Endothelial cell (in vitro differentiated cells): ENCODE measurements at regions not wholly inside any gene's neighbourhood (a gene's known extent, or its start where the extent isn't known, plus 50 kb on each side); places are given as distances from the start of the nearest gene placed in this dataset.

Experiments used
- DNase-seq: peaks from one replicate; pipeline ENCODE4 v3.0.0; 2021; ENCODE audit warnings: low spot score
- H3K27ac Mint-ChIP-seq: one replicate; pipeline ENCODE4 v1.8.0; 2021; ENCODE audit warnings: mixed read lengths, inconsistent platforms; ENCODE audit not compliant: unreplicated experiment
- H3K27me3 Mint-ChIP-seq: one replicate; pipeline ENCODE4 v1.8.0; 2021; ENCODE audit warnings: mild to moderate bottlenecking, moderate library complexity, mixed read lengths, inconsistent platforms; ENCODE audit not compliant: unreplicated experiment
- H3K36me3 Mint-ChIP-seq: one replicate; pipeline ENCODE4 v1.8.0; 2021; ENCODE audit warnings: mild to moderate bottlenecking, low read depth, mixed read lengths, inconsistent platforms; ENCODE audit not compliant: unreplicated experiment
- H3K4me1 Mint-ChIP-seq: one replicate; pipeline ENCODE4 v1.8.0; 2021; ENCODE audit warnings: mild to moderate bottlenecking, mixed read lengths, inconsistent platforms; ENCODE audit not compliant: unreplicated experiment
- H3K4me3 Mint-ChIP-seq: one replicate; pipeline ENCODE4 v1.8.0; 2021; ENCODE audit warnings: mild to moderate bottlenecking, mixed read lengths, inconsistent platforms; ENCODE audit not compliant: unreplicated experiment
- H3K9me3 Mint-ChIP-seq: one replicate; pipeline ENCODE4 v1.8.0; 2021; ENCODE audit warnings: mixed read lengths, inconsistent platforms; ENCODE audit not compliant: unreplicated experiment
- CTCF ChIP-seq: fragments of 200-600 bp; sonication (generic); IDR thresholded peaks from one replicate; pipeline ENCODE4 v1.5.0; 2021; ENCODE audit warnings: antibody characterized with exemption; ENCODE audit not compliant: unreplicated experiment

GRCh38 chr18:67260841-67261240 is 255.7 kb downstream of the DSEL start:
- no peaks in the 10 kb centered on the region for H3K27me3 Mint-ChIP-seq
- no peaks in the 10 kb centered on the region for H3K9me3 Mint-ChIP-seq
- DNase-seq, result no peak

GRCh38 chr18:67250776-67251424 is 265.6 kb downstream of the DSEL start:
- Mint-ChIP-seq H3K36me3 (no peaks in the 10 kb centered on the region), H3K4me3 (no peak overlapping the region), H3K4me1 (no peaks in the 10 kb centered on the region), H3K9me3 (no peaks in the 10 kb centered on the region), H3K27ac (no peak overlapping the region), H3K27me3 (no peaks in the 10 kb centered on the region)
- no peak for DNase-seq
- no peak for TF ChIP-seq CTCF

More at GRCh38 chr18:67260841-67261240, 255.7 kb downstream of the DSEL start:
- Mint-ChIP-seq H3K36me3 (no peaks in the 10 kb centered on the region), H3K27ac (no peak overlapping the region), H3K4me3 (no peak overlapping the region), H3K4me1 (no peaks in the 10 kb centered on the region)
- TF ChIP-seq CTCF, result no peak

GRCh38 chr18:67243799-67244587 is 272.5 kb downstream of the DSEL start:
- Mint-ChIP-seq H3K27ac (no peak overlapping the region), H3K4me3 (no peak overlapping the region), H3K4me1 (peaks cover 3% of the 10 kb centered on the region), H3K36me3 (no peaks in the 10 kb centered on the region), H3K9me3 (no peaks in the 10 kb centered on the region), H3K27me3 (no peaks in the 10 kb centered on the region)
- no peak for DNase-seq
- TF ChIP-seq CTCF, result no peak

GRCh38 chr18:67242001-67242400 is 274.5 kb downstream of the DSEL start:
- H3K9me3 Mint-ChIP-seq, result no peaks in the 10 kb centered on the region
- H3K27ac Mint-ChIP-seq, result no peak overlapping the region
- no peaks in the 10 kb centered on the region for H3K36me3 Mint-ChIP-seq
- no peak for DNase-seq
- no peaks in the 10 kb centered on the region for H3K27me3 Mint-ChIP-seq
- peaks cover 3% of the 10 kb centered on the region for H3K4me1 Mint-ChIP-seq
- H3K4me3 Mint-ChIP-seq, result no peak overlapping the region
- no peak for TF ChIP-seq CTCF

- Mint-ChIP-seq H3K36me3 (no peaks in the 10 kb centered on the region), H3K9me3 (no peaks in the 10 kb centered on the region), H3K27ac (no peak overlapping the region), H3K27me3 (no peaks in the 10 kb centered on the region), H3K4me1 (peaks cover 3% of the 10 kb centered on the region), H3K4me3 (no peak overlapping the region)
- DNase-seq, result no peak
- TF ChIP-seq CTCF, result no peak
These were observed 275.2 kb downstream of the DSEL start for GRCh38 chr18:67241299-67241698.
